Tibial nerve (tissue), 4 donors: ENCODE measurements at regions not wholly inside any gene's neighbourhood (a gene's known extent, or its start where the extent isn't known, plus 50 kb on each side); places are given as distances from the start of the nearest gene placed in this dataset.

Experiments
- EP300 ChIP-seq, 2 donors: sonication (generic); formaldehyde crosslinking; IDR thresholded peaks; one replicate each; pipeline ENCODE4 v1.6.1; 2017; ENCODE audit warnings: antibody characterized with exemption in 2 of 2, mild to moderate bottlenecking in 1 of 2
- POLR2A ChIP-seq, 2 donors: fragments of 450-650 bp; IDR thresholded peaks; one replicate each; pipeline ENCODE4 v1.6.1; 2017; ENCODE audit warnings: antibody characterized with exemption in 2 of 2, mild to moderate bottlenecking in 2 of 2, moderate library complexity in 2 of 2
- TF ChIP-seq, protein P1 (sequence below), 5 experiments: fragments of 200-600 bp in 3 of 5; fragments of 450-650 bp in 2 of 5; sonication (generic) in 3 of 5; IDR thresholded peaks; one replicate each; pipeline ENCODE4 v1.5.1; 2016 to 2019; ENCODE audit warnings: antibody characterized with exemption in 5 of 5, mild to moderate bottlenecking in 3 of 5, moderate library complexity in 2 of 5

DNA sequence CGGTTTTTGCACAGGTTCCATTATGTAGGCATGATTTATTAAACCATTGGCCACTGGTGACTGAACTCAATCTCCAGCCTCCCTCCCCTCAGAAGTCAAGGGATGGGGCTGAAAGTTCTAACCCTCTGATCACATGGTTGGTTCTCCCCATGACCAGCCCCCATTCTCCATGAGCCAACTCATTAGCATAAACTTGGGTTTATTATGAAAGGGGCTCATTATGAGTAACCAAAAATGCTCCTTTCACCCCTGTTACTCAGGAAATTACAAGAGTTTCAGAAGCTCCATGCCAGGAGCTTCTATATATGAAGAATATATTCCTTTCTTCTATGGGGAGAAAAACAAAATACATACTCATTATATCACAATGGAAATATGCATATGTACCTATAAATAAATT lies 555.3 kb downstream of the HS3ST4 start:
- TF ChIP-seq POLR2A (IDR thresholded peaks at IDR 0.05) (no peak), EP300 (IDR thresholded peaks at IDR 0.05) (no peak)
- TF ChIP-seq, protein P1, sequence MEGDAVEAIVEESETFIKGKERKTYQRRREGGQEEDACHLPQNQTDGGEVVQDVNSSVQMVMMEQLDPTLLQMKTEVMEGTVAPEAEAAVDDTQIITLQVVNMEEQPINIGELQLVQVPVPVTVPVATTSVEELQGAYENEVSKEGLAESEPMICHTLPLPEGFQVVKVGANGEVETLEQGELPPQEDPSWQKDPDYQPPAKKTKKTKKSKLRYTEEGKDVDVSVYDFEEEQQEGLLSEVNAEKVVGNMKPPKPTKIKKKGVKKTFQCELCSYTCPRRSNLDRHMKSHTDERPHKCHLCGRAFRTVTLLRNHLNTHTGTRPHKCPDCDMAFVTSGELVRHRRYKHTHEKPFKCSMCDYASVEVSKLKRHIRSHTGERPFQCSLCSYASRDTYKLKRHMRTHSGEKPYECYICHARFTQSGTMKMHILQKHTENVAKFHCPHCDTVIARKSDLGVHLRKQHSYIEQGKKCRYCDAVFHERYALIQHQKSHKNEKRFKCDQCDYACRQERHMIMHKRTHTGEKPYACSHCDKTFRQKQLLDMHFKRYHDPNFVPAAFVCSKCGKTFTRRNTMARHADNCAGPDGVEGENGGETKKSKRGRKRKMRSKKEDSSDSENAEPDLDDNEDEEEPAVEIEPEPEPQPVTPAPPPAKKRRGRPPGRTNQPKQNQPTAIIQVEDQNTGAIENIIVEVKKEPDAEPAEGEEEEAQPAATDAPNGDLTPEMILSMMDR (IDR thresholded peaks at IDR 0.05), result no peak
